ENCODE measurements at regions not wholly inside any gene's neighbourhood (a gene's known extent, or its start where the extent isn't known, plus 50 kb on each side); places are given as distances from the start of the nearest gene placed in this dataset.
"Not testable (repeated sequence)": the region's sequence is repeated elsewhere in the genome, so short reads cannot be mapped to it uniquely, and the experiment has no call there.

DNA sequence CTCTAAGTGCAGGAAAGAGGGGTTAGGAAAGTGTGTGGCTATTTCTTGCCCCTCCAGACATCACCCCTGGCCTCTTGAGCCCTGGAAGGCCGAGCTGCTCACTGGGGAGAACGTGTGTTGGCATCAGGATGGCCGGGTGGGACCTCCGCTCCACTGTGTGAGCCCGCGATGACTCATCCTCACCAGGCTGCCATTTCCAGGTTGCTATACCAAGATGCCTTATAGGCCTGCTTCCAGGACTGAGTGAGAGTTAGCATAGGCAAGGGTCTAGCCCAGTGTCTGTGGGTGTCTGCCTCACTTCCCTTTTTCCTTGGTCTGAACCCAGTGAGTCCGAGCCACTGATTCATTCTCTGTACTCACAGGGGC lies 105.0 kb downstream of the MRPL14 start:
- no peak for DNase-seq (ENCODE audit: low spot score)
- TF ChIP-seq, protein P1, sequence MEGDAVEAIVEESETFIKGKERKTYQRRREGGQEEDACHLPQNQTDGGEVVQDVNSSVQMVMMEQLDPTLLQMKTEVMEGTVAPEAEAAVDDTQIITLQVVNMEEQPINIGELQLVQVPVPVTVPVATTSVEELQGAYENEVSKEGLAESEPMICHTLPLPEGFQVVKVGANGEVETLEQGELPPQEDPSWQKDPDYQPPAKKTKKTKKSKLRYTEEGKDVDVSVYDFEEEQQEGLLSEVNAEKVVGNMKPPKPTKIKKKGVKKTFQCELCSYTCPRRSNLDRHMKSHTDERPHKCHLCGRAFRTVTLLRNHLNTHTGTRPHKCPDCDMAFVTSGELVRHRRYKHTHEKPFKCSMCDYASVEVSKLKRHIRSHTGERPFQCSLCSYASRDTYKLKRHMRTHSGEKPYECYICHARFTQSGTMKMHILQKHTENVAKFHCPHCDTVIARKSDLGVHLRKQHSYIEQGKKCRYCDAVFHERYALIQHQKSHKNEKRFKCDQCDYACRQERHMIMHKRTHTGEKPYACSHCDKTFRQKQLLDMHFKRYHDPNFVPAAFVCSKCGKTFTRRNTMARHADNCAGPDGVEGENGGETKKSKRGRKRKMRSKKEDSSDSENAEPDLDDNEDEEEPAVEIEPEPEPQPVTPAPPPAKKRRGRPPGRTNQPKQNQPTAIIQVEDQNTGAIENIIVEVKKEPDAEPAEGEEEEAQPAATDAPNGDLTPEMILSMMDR (IDR thresholded peaks at IDR 0.05; ENCODE audit: extremely low read depth, insufficient read depth, missing control alignments): no peak
- in situ Hi-C loops (cut with MboI; ENCODE audit: low pct_unique_long_range_greater_than_20kb, low sequenced_read_pairs, unreplicated experiment): no loop called here

DNA sequence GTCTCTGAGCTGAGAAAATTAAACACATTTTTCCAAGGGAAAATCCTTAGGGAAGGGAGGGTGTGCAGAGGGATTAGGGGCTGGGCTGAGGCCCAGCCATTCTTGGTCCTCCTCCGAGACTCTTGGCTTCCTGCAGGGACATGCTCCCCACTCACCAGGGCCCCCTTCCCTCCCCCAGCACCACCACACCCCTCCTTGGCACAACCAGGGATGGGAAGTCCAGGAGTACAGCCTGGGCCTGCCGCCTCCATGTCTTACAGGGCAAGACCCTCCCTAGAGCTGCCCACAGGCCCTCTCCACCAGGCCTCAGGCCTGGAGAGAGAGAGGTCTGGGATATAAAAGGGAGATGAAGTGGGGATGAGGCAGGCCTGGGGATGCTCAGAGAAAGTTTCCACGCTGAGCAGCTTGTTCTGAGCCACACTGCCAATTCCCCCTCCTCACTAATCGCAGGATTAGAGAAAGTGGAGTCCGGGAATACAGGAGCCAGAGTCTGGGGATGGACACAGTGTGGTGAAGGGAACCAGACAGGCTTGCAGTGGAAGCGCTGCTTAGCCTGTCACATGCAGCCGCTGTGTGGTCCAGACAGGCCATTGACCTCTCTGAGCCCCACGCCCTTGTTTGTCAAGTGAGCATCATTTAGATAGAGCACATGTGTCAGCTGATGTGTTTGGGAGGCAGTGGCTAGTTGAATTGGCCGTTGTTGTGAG lies 105.5 kb downstream of the MRPL14 start:
- in situ Hi-C loops (cut with MboI; ENCODE audit: low pct_unique_long_range_greater_than_20kb, low sequenced_read_pairs, unreplicated experiment): no loop called here
- TF ChIP-seq, protein P1 (IDR thresholded peaks at IDR 0.05; ENCODE audit: extremely low read depth, insufficient read depth, missing control alignments): no peak
- DNase-seq (ENCODE audit: low spot score): no peak

DNA sequence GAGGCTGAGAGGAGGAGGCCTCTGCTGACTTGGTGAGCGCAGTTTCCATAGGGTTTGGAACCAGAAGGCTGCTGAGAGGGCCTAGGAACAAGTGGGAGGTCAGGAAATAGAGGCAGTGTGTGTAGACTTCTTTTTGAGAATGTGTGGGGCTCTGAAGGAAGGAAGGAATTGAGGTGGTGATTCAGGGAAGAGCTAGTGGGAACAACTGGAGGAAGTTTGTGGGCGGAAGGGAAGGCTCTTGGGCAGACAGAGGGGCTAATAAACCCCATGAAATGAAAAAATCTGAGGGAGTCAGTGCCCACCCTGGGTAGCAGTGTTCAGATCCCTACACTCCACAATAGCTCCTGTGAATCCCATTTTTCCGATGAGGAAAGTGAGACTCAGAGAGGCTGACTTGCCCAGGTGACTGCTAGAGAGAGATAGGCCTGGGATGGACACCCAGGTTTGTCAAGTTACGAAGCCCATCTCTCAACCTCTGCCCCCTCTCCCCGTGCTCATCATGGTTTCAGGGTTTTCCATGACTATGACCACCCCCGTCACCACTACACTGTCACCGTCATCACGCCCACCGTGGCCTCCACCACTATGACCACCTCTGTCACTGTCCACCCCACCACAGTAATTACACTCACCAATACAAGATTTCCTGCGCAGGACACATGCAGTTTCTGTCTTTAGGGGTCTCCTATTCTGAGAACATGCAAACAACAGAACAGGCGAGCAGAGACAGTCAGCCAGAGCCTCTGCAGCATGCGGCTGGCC lies 106.4 kb downstream of the MRPL14 start:
- no peak for DNase-seq (ENCODE audit: low spot score)
- TF ChIP-seq, protein P1 (IDR thresholded peaks at IDR 0.05; ENCODE audit: extremely low read depth, insufficient read depth, missing control alignments): no peak
- in situ Hi-C loops (cut with MboI; ENCODE audit: low pct_unique_long_range_greater_than_20kb, low sequenced_read_pairs, unreplicated experiment): no loop called here

DNA sequence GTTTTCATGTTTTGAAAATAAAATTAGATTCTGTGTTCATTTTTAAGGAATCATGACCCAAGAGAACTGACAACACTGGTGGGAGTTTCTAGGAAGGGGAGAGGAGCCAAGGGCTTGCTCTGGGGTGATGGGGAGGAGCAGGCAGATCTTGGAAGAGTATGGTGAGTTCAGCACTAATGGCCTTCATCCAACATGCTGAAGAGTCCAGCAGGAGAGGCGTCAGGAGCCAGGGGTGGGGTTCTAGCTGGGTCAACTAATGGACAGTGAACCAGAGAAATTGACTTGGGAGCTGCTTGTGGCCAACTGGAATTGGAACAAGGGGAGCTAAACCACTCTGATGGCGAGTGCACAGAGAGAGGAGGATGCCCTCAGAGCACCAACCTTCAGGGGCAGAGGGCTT lies 107.1 kb downstream of the MRPL14 start:
- TF ChIP-seq, protein P1 (IDR thresholded peaks at IDR 0.05; ENCODE audit: extremely low read depth, insufficient read depth, missing control alignments): no peak
- in situ Hi-C loops (cut with MboI; ENCODE audit: low pct_unique_long_range_greater_than_20kb, low sequenced_read_pairs, unreplicated experiment): no loop called here

DNA sequence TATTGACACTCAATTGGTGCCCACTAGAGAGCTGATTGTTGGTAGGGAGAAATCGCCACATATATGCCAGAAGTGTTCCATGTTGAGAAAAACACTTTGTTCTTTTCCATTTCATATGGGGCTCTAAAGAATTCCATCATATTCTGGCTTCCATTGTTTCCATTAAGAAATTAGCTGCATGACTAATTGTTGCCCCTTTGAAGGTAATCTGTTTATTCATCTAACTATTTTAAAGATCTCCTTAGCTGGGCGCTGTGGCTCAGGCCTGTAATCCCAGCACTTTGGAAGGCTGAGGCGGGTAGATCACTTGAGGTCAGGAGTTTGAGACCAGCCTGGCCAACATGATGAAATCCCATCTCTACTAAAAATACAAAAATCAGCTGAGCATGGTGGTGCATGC lies 109.9 kb downstream of the MRPL14 start:
- DNase-seq (ENCODE audit: low spot score); in situ Hi-C loops (cut with MboI; ENCODE audit: low pct_unique_long_range_greater_than_20kb, low sequenced_read_pairs, unreplicated experiment): not testable (repeated sequence)

More for the DNA sequence above, 107.1 kb downstream of the MRPL14 start:
- no peak for DNase-seq (ENCODE audit: low spot score)

DNA sequence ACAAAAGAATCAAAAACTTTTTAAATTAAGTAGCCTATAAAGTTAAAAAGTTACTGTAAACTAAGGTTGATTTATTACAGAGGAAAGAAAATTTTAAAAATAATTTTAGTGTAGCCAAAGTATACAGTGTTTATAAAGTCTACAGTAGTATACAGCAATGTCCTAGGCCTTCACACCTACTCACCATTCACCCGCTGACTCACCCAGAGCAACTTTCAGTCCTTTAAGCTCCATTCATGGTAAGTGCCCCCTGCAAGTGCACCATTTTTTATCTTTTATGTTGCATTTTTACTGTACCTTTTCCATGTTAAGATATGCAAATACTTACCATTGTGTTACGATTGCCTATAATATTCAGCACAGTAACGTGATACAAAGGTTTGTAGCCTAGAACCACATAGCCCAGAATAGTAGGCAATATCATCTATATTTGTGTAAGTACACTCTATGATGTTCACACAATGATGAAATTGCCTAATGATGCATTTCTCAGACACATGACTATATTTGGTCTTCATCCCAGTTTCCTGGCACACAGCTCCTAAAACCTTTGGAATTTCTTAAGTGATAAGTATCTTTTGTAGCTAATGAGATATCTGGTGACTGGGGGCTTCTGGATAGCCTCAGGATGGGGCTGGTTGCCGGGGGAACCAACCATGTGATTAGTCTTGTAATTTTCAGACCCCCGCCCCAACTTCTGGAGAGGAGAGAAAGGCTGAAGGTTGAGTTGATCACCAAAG lies 111.0 kb downstream of the MRPL14 start:
- no peak for DNase-seq (ENCODE audit: low spot score)
- in situ Hi-C loops (cut with MboI; ENCODE audit: low pct_unique_long_range_greater_than_20kb, low sequenced_read_pairs, unreplicated experiment): no loop called here
- TF ChIP-seq, protein P1 (IDR thresholded peaks at IDR 0.05; ENCODE audit: extremely low read depth, insufficient read depth, missing control alignments): no peak

Measured in GM13977 (cell line).